DMS153 (cell line): ENCODE measurements at regions not wholly inside any gene's neighbourhood (a gene's known extent, or its start where the extent isn't known, plus 50 kb on each side); places are given as distances from the start of the nearest gene placed in this dataset.

Experiments
- DNase-seq: peaks from one replicate; lab custom pipeline; 2025; lab: John Stamatoyannopoulos, UW

GRCh38 chr18:45227001-45227742 is 388.1 kb upstream of the SLC14A2 start:
- no peak for DNase-seq

- no peak for DNase-seq
Observed at GRCh38 chr18:45228796-45229388, 386.4 kb upstream of the SLC14A2 start.

GRCh38 chr18:45231617-45232016 is 383.7 kb upstream of the SLC14A2 start:
- DNase-seq: no peak

- DNase-seq: no peak
Observed at GRCh38 chr18:45232061-45232460, 383.2 kb upstream of the SLC14A2 start.

- no peak for DNase-seq
Observed at GRCh38 chr18:45236676-45237075, 378.6 kb upstream of the SLC14A2 start.

GRCh38 chr18:45237343-45238098 is 377.8 kb upstream of the SLC14A2 start:
- DNase-seq: no peak

GRCh38 chr18:45241271-45241670 is 374.0 kb upstream of the SLC14A2 start:
- no peak for DNase-seq

GRCh38 chr18:45241982-45242565 is 373.2 kb upstream of the SLC14A2 start:
- DNase-seq: no peak

GRCh38 chr18:45243340-45244110 is 371.8 kb upstream of the SLC14A2 start:
- no peak for DNase-seq

GRCh38 chr18:45245091-45245511 is 370.2 kb upstream of the SLC14A2 start:
- no peak for DNase-seq

GRCh38 chr18:45248240-45248903 is 366.9 kb upstream of the SLC14A2 start:
- DNase-seq: no peak

- no peak for DNase-seq
Observed at GRCh38 chr18:45249246-45249661, 366.0 kb upstream of the SLC14A2 start.

GRCh38 chr18:45250479-45250878 is 364.8 kb upstream of the SLC14A2 start:
- DNase-seq: no peak

GRCh38 chr18:45251236-45251635 is 364.0 kb upstream of the SLC14A2 start:
- DNase-seq: no peak

- no peak for DNase-seq
Observed at GRCh38 chr18:45252474-45252873, 362.8 kb upstream of the SLC14A2 start.

- DNase-seq: no peak
Observed at GRCh38 chr18:45253056-45253565, 362.2 kb upstream of the SLC14A2 start.

GRCh38 chr18:45253973-45254708 is 361.1 kb upstream of the SLC14A2 start:
- DNase-seq: no peak

- no peak for DNase-seq
Observed at GRCh38 chr18:45254709-45255082, 360.6 kb upstream of the SLC14A2 start.

GRCh38 chr18:45255197-45255890 is 359.9 kb upstream of the SLC14A2 start:
- peak; percentile 48 for DNase-seq

- no peak for DNase-seq
Observed at GRCh38 chr18:45260125-45260524, 355.2 kb upstream of the SLC14A2 start.
